Panc1 (cell line): ENCODE measurements at regions not wholly inside any gene's neighbourhood (a gene's known extent, or its start where the extent isn't known, plus 50 kb on each side); places are given as distances from the start of the nearest gene placed in this dataset.

ENCODE experiments used
- ATAC-seq: fragments of 200-7000 bp; cut with Tn5 transposase; 2 replicates; pipeline ENCODE4 v1.9.1; 2020; ENCODE audit warnings: mild to moderate bottlenecking, moderate library complexity
- BruUV-seq: library from RNA; stranded (reverse); fragments of 400-500 nt; replicated peaks from 2 replicates; lab custom pipeline; 2021; lab: Mats Ljungman, UMichigan
- CTCF ChIA-PET: fragments of 300-600 bp; sonication (Branson Sonifier 250); formaldehyde crosslinking; loops from one replicate; lab custom pipeline; 2022; ENCODE audit warnings: antibody characterized with exemption; lab: Charles Lee
- POLR2A ChIA-PET: fragments of 300-600 bp; sonication (Branson Sonifier 250); formaldehyde crosslinking; loops from one replicate; lab custom pipeline; 2022; ENCODE audit warnings: antibody characterized with exemption; lab: Charles Lee
- DNase-seq: peaks from one replicate; pipeline ENCODE4 v3.0.0-alpha.2; 2010; ENCODE audit warnings: low read depth, low spot score
- H3K27ac ChIP-seq: 2 replicates; pipeline ENCODE4 v1.5.1; 2011; ENCODE audit warnings: mild to moderate bottlenecking, low read length, inconsistent platforms
- H3K27me3 ChIP-seq: fragments of 200-500 bp; sonication (Bioruptor generic); 2 replicates; pipeline ENCODE4 v1.6.0; 2014; ENCODE audit warnings: low read length, inconsistent platforms; ENCODE audit not compliant: control insufficient read depth, insufficient read depth
- H3K36me3 ChIP-seq: fragments of 200-500 bp; sonication (Bioruptor generic); 2 replicates; pipeline ENCODE4 v1.5.1; 2014; ENCODE audit warnings: inconsistent platforms, mild to moderate bottlenecking, low read length, moderate library complexity; ENCODE audit not compliant: control insufficient read depth, insufficient read depth
- H3K4me1 ChIP-seq: 2 replicates; pipeline ENCODE4 v1.5.1; 2011; ENCODE audit warnings: inconsistent platforms, mild to moderate bottlenecking, low read length, moderate library complexity; ENCODE audit not compliant: control insufficient read depth, insufficient read depth
- H3K4me3 ChIP-seq, 2 experiments: 2 replicates each; pipeline ENCODE4 v1.5.1; 2011 to 2012; ENCODE audit warnings: low read depth in 2 of 2, low read length in 2 of 2, mild to moderate bottlenecking in 2 of 2, inconsistent platforms in 1 of 2, moderate library complexity in 1 of 2
- H3K9me3 ChIP-seq: fragments of 200-500 bp; sonication (Bioruptor generic); 2 replicates; pipeline ENCODE4 v1.5.1; 2014; ENCODE audit warnings: low read depth, mild to moderate bottlenecking, inconsistent platforms, low read length, moderate library complexity; ENCODE audit not compliant: control insufficient read depth, insufficient read depth
- CTCF ChIP-seq: fragments of 450-650 bp; IDR thresholded peaks from 2 replicates; pipeline ENCODE4 v1.5.1; 2017; ENCODE audit warnings: mild to moderate bottlenecking
- POLR2AphosphoS5 ChIP-seq: IDR thresholded peaks from 2 replicates; pipeline ENCODE4 v1.6.1; 2012; ENCODE audit warnings: mild to moderate bottlenecking, low read depth, low read length, moderate library complexity
- REST ChIP-seq, 2 experiments: IDR thresholded peaks; 2 replicates each; pipeline ENCODE4 v1.6.1; 2011 to 2012; ENCODE audit warnings: low read depth in 2 of 2, control low read depth in 1 of 2, low read length in 1 of 2, mild to moderate bottlenecking in 1 of 2, moderate library complexity in 1 of 2; ENCODE audit not compliant: insufficient read depth in 1 of 2
- SIN3A ChIP-seq: IDR thresholded peaks from 2 replicates; pipeline ENCODE4 v1.6.1; 2012; ENCODE audit warnings: low read depth, mild to moderate bottlenecking, low read length, moderate library complexity, borderline replicate concordance; ENCODE audit not compliant: insufficient read depth
- TCF7L2 ChIP-seq: IDR thresholded peaks from 2 replicates; pipeline ENCODE4 v1.6.1; 2011; ENCODE audit warnings: mild to moderate bottlenecking, low read depth, low read length, inconsistent platforms
- in situ Hi-C: cut with HindIII; loops from 2 replicates; pipeline ENCODE4 v1.10.0; 2016; ENCODE audit warnings: low sequenced_read_pairs, low pct_unique_long_range_greater_than_20kb
- intact Hi-C: fragments of 100-400 bp; cut with micrococcal nuclease; formaldehyde crosslinking; loops from one replicate; pipeline ENCODE4 v1.10.0; 2022; ENCODE audit not compliant: unreplicated experiment

- Histone ChIP-seq H3K27ac (no peak overlapping the region), H3K4me3 (no peak overlapping the region), H3K36me3 (no peaks in the 10 kb centered on the region), H3K4me1 (no peaks in the 10 kb centered on the region), H3K9me3 (no peaks in the 10 kb centered on the region), H3K27me3 (no peaks in the 10 kb centered on the region)
- BruUV-seq = no TSS peak
- no peak for ATAC-seq
- intact Hi-C loops = loop anchor here (10.0 kb wide), 1 partner anchor 1288 kb away; the partner anchor contains the start of gene FAT4
- no peak for DNase-seq
- in situ Hi-C loops = no loop called here
- ChIA-PET CTCF (interaction anchor here (0.6 kb wide), 1 partner anchor 14 kb away, joined by 3 read pairs; no protein-coding TSS in a partner anchor), POLR2A (no interaction called here)
- TF ChIP-seq REST (IDR thresholded peaks at IDR 0.05; ENCODE audit: insufficient read depth in 1 of 2, low read depth in 2 of 2, low read length in 1 of 2) (no peak), POLR2AphosphoS5 (no peak), CTCF (no peak), TCF7L2 (no peak), SIN3A (no peak)
Measured at GRCh38 chr4:126603210-126603609, 1029.5 kb upstream of the INTU start.

DNA sequence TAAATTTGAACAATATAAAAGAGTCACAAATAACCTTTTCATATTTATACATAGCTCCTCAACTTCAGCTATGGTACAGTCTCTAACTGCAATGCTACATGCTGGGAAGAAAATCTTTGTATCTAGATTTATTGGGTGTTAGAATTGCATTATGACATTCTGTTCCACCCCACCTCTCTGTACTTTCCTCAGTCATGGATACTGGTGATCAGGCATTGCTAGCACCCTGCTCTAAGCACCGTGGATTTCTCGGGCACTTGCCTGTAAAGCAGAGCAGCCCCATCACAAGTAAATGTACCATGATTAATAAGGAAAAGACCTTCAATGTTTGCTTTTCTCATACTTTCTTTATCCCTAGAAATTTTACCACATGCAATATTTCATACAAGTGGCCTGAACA lies 1028.9 kb upstream of the INTU start:
- H3K36me3 ChIP-seq = no peaks in the 10 kb centered on the region
- in situ Hi-C loops (no loop called here), intact Hi-C loops (loop anchor here (10.0 kb wide), 1 partner anchor 1289 kb away; the partner anchor contains the start of gene FAT4)
- CTCF ChIA-PET = no interaction called here
- H3K27ac ChIP-seq = no peak overlapping the region
- TF ChIP-seq TCF7L2 = no peak
- TF ChIP-seq SIN3A = no peak
- no peak for TF ChIP-seq REST (IDR thresholded peaks at IDR 0.05; ENCODE audit: insufficient read depth in 1 of 2, low read depth in 2 of 2, low read length in 1 of 2)
- no peak for TF ChIP-seq CTCF
- no peak for TF ChIP-seq POLR2AphosphoS5
- no peak for ATAC-seq
- no peaks in the 10 kb centered on the region for H3K9me3 ChIP-seq
- POLR2A ChIA-PET = no interaction called here
- BruUV-seq = no TSS peak
- no peaks in the 10 kb centered on the region for H3K4me1 ChIP-seq
- no peak for DNase-seq
- no peak overlapping the region for H3K4me3 ChIP-seq
- H3K27me3 ChIP-seq = no peaks in the 10 kb centered on the region
